Activated CD4-positive, alpha-beta T cell treated with anti-CD3 and anti-CD28 coated beads, Interleukin-2, amount 50 U/mL, for 24 hours (primary cell): ENCODE measurements at regions not wholly inside any gene's neighbourhood (a gene's known extent, or its start where the extent isn't known, plus 50 kb on each side); places are given as distances from the start of the nearest gene placed in this dataset.

Experiments used
- DNase-seq, 2 donors: peaks; one replicate each; pipeline ENCODE4 v3.0.0-alpha.2; 2020; ENCODE audit warnings: low read depth in 1 of 2, low spot score in 1 of 2

GRCh38 chr1:14516974-14517840 lies 81.3 kb upstream of the KAZN start:
- no peak for DNase-seq

GRCh38 chr1:14517841-14518180 lies 80.7 kb upstream of the KAZN start:
- no peak for DNase-seq

- no peak for DNase-seq
Measured at GRCh38 chr1:14519976-14520375, 78.5 kb upstream of the KAZN start.

- no peak for DNase-seq
Measured at GRCh38 chr1:14520514-14521163, 77.8 kb upstream of the KAZN start.

- DNase-seq: no peak
Measured at GRCh38 chr1:14521622-14522021, 76.9 kb upstream of the KAZN start.

- DNase-seq: no peak
Measured at GRCh38 chr1:14522077-14522925, 76.2 kb upstream of the KAZN start.

- DNase-seq: no peak
Measured at GRCh38 chr1:14522926-14523241, 75.6 kb upstream of the KAZN start.

GRCh38 chr1:14524826-14525636 lies 73.5 kb upstream of the KAZN start:
- DNase-seq: no peak

GRCh38 chr1:14529475-14529874 lies 69.0 kb upstream of the KAZN start:
- no peak for DNase-seq

- no peak for DNase-seq
Measured at GRCh38 chr1:14531519-14531918, 67.0 kb upstream of the KAZN start.

- DNase-seq: no peak
Measured at GRCh38 chr1:14535619-14536355, 62.7 kb upstream of the KAZN start.

GRCh38 chr1:14538335-14538734 lies 60.1 kb upstream of the KAZN start:
- DNase-seq: no peak

GRCh38 chr1:14539309-14539708 lies 59.2 kb upstream of the KAZN start:
- no peak for DNase-seq

- DNase-seq: no peak
Measured at GRCh38 chr1:14539953-14540563, 58.4 kb upstream of the KAZN start.

GRCh38 chr1:14541348-14541747 lies 57.1 kb upstream of the KAZN start:
- DNase-seq: no peak

- DNase-seq: no peak
Measured at GRCh38 chr1:14543191-14543840, 55.2 kb upstream of the KAZN start.

GRCh38 chr1:14544319-14544718 lies 54.2 kb upstream of the KAZN start:
- no peak for DNase-seq

GRCh38 chr1:14545422-14546025 lies 53.0 kb upstream of the KAZN start:
- no peak for DNase-seq

- no peak for DNase-seq
Measured at GRCh38 chr1:14546416-14546815, 52.1 kb upstream of the KAZN start.
